ENCODE measurements at regions not wholly inside any gene's neighbourhood (a gene's known extent, or its start where the extent isn't known, plus 50 kb on each side); places are given as distances from the start of the nearest gene placed in this dataset.

DNA sequence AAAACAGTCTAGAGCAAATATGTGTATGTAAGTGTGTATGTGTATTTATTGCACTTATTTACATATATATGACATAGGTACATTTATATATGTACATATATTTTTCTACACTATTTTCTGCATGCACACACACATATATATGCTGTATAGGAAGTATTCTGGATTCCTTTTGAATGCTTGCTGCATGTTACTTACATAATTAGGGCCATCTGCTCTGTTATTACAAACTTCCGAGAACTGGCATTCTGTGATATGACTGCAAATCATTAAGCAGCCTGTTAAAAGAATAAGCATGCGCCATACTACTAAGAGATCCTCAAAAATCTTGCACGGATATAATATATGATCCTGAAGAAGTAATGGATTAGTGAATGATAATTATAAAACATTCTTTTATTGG is 1157.6 kb upstream of the TENM3 start:
- TF ChIP-seq, protein P1, sequence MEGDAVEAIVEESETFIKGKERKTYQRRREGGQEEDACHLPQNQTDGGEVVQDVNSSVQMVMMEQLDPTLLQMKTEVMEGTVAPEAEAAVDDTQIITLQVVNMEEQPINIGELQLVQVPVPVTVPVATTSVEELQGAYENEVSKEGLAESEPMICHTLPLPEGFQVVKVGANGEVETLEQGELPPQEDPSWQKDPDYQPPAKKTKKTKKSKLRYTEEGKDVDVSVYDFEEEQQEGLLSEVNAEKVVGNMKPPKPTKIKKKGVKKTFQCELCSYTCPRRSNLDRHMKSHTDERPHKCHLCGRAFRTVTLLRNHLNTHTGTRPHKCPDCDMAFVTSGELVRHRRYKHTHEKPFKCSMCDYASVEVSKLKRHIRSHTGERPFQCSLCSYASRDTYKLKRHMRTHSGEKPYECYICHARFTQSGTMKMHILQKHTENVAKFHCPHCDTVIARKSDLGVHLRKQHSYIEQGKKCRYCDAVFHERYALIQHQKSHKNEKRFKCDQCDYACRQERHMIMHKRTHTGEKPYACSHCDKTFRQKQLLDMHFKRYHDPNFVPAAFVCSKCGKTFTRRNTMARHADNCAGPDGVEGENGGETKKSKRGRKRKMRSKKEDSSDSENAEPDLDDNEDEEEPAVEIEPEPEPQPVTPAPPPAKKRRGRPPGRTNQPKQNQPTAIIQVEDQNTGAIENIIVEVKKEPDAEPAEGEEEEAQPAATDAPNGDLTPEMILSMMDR (IDR thresholded peaks at IDR 0.05 in 8 of 11, conservative IDR thresholded peaks at IDR 0.05 in 3 of 11), result no peak
- no peak for TF ChIP-seq POLR2A (IDR thresholded peaks at IDR 0.05)
